GM18873 (cell line): ENCODE measurements at regions not wholly inside any gene's neighbourhood (a gene's known extent, or its start where the extent isn't known, plus 50 kb on each side); places are given as distances from the start of the nearest gene placed in this dataset.
"Not testable (repeated sequence)": the region's sequence is repeated elsewhere in the genome, so short reads cannot be mapped to it uniquely, and the experiment has no call there.

Experiments
- ATAC-seq: cut with Tn5 transposase; IDR thresholded peaks from one replicate; pipeline ENCODE4 v1.9.1; 2021; ENCODE audit warnings: mild to moderate bottlenecking, moderate library complexity, moderate number of reproducible peaks; ENCODE audit not compliant: unreplicated experiment, low FRiP score

GRCh38 chr15:30830961-30831360 is 72.8 kb upstream of the FAN1 start:
- ATAC-seq: no peak

GRCh38 chr15:30833379-30833778 is 70.3 kb upstream of the FAN1 start:
- ATAC-seq: not testable (repeated sequence)

GRCh38 chr15:30841639-30842038 is 62.1 kb upstream of the FAN1 start:
- ATAC-seq: not testable (repeated sequence)

GRCh38 chr15:30842798-30843472 is 60.8 kb upstream of the FAN1 start:
- peak; percentile 69 for ATAC-seq

- ATAC-seq: not testable (repeated sequence)
Observed at GRCh38 chr15:30845536-30845935, 58.2 kb upstream of the FAN1 start.
